H9 (cell line): ENCODE measurements at regions not wholly inside any gene's neighbourhood (a gene's known extent, or its start where the extent isn't known, plus 50 kb on each side); places are given as distances from the start of the nearest gene placed in this dataset.

Experiments
- DNase-seq: peaks from one replicate; pipeline ENCODE4 v3.0.0-alpha.2; 2017
- H2AFZ ChIP-seq: one replicate; pipeline ENCODE4 v1.6.1; 2013; ENCODE audit warnings: mild to moderate bottlenecking, low read length, control low read depth, moderate library complexity
- H2AK5ac ChIP-seq: 2 replicates; pipeline ENCODE4 v1.6.1; 2013; ENCODE audit warnings: low read length, control low read depth, mixed read lengths; ENCODE audit not compliant: insufficient read length
- H2BK120ac ChIP-seq: one replicate; pipeline ENCODE4 v1.6.1; 2013; ENCODE audit warnings: low read depth, mild to moderate bottlenecking, low read length, control low read depth, inconsistent platforms; ENCODE audit not compliant: poor library complexity, severe bottlenecking
- H2BK12ac ChIP-seq: 2 replicates; pipeline ENCODE4 v1.6.1; 2013; ENCODE audit warnings: low read length, control low read depth, mixed read lengths, low read depth; ENCODE audit not compliant: insufficient read length
- H2BK15ac ChIP-seq: 2 replicates; pipeline ENCODE4 v1.6.1; 2013; ENCODE audit warnings: low read depth, low read length, control low read depth
- H2BK20ac ChIP-seq: one replicate; pipeline ENCODE4 v1.6.1; 2013; ENCODE audit warnings: low read depth, mild to moderate bottlenecking, low read length, control low read depth, inconsistent platforms; ENCODE audit not compliant: poor library complexity, severe bottlenecking
- H2BK5ac ChIP-seq: 2 replicates; pipeline ENCODE4 v1.6.1; 2013; ENCODE audit warnings: low read length, control low read depth, mixed read lengths; ENCODE audit not compliant: insufficient read length
- H3K14ac ChIP-seq: 2 replicates; pipeline ENCODE4 v1.6.1; 2013; ENCODE audit warnings: low read length, control low read depth; ENCODE audit not compliant: insufficient read depth
- H3K18ac ChIP-seq: 2 replicates; pipeline ENCODE4 v1.6.1; 2013; ENCODE audit warnings: low read depth, mild to moderate bottlenecking, mixed read lengths, low read length, control low read depth; ENCODE audit not compliant: insufficient read length
- H3K23ac ChIP-seq: 2 replicates; pipeline ENCODE4 v1.6.1; 2013; ENCODE audit warnings: low read length, control low read depth, mixed read lengths, low read depth; ENCODE audit not compliant: insufficient read length
- H3K23me2 ChIP-seq: 2 replicates; pipeline ENCODE4 v1.6.1; 2013; ENCODE audit warnings: low read depth, mild to moderate bottlenecking, mixed read lengths, low read length, control low read depth; ENCODE audit not compliant: insufficient read length, poor library complexity, severe bottlenecking
- H3K27ac ChIP-seq: 2 replicates; pipeline ENCODE4 v1.5.1; 2013; ENCODE audit warnings: low read length, control low read depth, mixed read lengths, low read depth; ENCODE audit not compliant: insufficient read length
- H3K27me3 ChIP-seq: 2 replicates; pipeline ENCODE4 v1.6.1; 2013; ENCODE audit warnings: low read length, control low read depth, inconsistent platforms; ENCODE audit not compliant: insufficient read depth
- H3K4ac ChIP-seq: 2 replicates; pipeline ENCODE4 v1.6.1; 2013; ENCODE audit warnings: low read depth, mild to moderate bottlenecking, control low read depth, inconsistent platforms, low read length, moderate library complexity
- H3K4me1 ChIP-seq: 2 replicates; pipeline ENCODE4 v1.6.1; 2013; ENCODE audit warnings: low read length, control low read depth, inconsistent platforms; ENCODE audit not compliant: insufficient read depth
- H3K4me2 ChIP-seq: 2 replicates; pipeline ENCODE4 v1.6.1; 2013; ENCODE audit warnings: low read length, control low read depth, mixed read lengths; ENCODE audit not compliant: insufficient read length, insufficient read depth
- H3K56ac ChIP-seq: 2 replicates; pipeline ENCODE4 v1.6.1; 2013; ENCODE audit warnings: low read depth, mild to moderate bottlenecking, mixed read lengths, low read length, control low read depth; ENCODE audit not compliant: insufficient read length
- H3K79me1 ChIP-seq: 2 replicates; pipeline ENCODE4 v1.6.1; 2013; ENCODE audit warnings: low read depth, mild to moderate bottlenecking, moderate library complexity, low read length, control low read depth, inconsistent platforms; ENCODE audit not compliant: insufficient read depth, poor library complexity, severe bottlenecking
- H3K79me2 ChIP-seq: 2 replicates; pipeline ENCODE4 v1.6.1; 2013; ENCODE audit warnings: low read length, control low read depth, inconsistent platforms; ENCODE audit not compliant: insufficient read depth
- H3K9ac ChIP-seq: 2 replicates; pipeline ENCODE4 v1.6.1; 2013; ENCODE audit warnings: low read length, control low read depth, mixed read lengths; ENCODE audit not compliant: insufficient read length; ENCODE audit errors: extremely low read depth
- H3K9me3 ChIP-seq: one replicate; pipeline ENCODE4 v1.6.1; 2013; ENCODE audit warnings: low read depth, low read length, inconsistent platforms; ENCODE audit not compliant: control insufficient read depth
- H3T11ph ChIP-seq: one replicate; pipeline ENCODE4 v1.6.1; 2013; ENCODE audit warnings: mild to moderate bottlenecking, low read length, control low read depth, inconsistent platforms
- H4K20me1 ChIP-seq: one replicate; pipeline ENCODE4 v1.6.1; 2013; ENCODE audit not compliant: control insufficient read depth, insufficient read length, insufficient read depth
- H4K5ac ChIP-seq: 2 replicates; pipeline ENCODE4 v1.6.1; 2013; ENCODE audit warnings: low read depth, mild to moderate bottlenecking, mixed read lengths, low read length, control low read depth; ENCODE audit not compliant: insufficient read length
- H4K8ac ChIP-seq: replicated peaks from 2 replicates; pipeline ENCODE4 v1.6.1; 2013; ENCODE audit warnings: low read length, control low read depth, mixed read lengths, low read depth; ENCODE audit not compliant: insufficient read length
- H4K91ac ChIP-seq: 2 replicates; pipeline ENCODE4 v1.6.1; 2013; ENCODE audit warnings: low read depth, mild to moderate bottlenecking, moderate library complexity, mixed read lengths, low read length, control low read depth; ENCODE audit not compliant: insufficient read length
- H3K27ac Mint-ChIP-seq, 3 experiments: 2 replicates in 2 of 3; 3 replicates in 1 of 3; pipeline ENCODE4 v1.8.0; 2020 to 2021; ENCODE audit warnings: mixed read lengths in 3 of 3, mild to moderate bottlenecking in 1 of 3, moderate library complexity in 1 of 3
- H3K27me3 Mint-ChIP-seq: 2 replicates; pipeline ENCODE4 v1.8.0; 2021; ENCODE audit warnings: low read depth, mild to moderate bottlenecking, moderate library complexity, mixed read lengths
- H3K36me3 Mint-ChIP-seq, 3 experiments: 2 replicates in 2 of 3; 3 replicates in 1 of 3; pipeline ENCODE4 v1.8.0; 2020 to 2021; ENCODE audit warnings: low read depth in 3 of 3, mixed read lengths in 3 of 3; ENCODE audit not compliant: insufficient read depth in 1 of 3
- H3K4me1 Mint-ChIP-seq, 2 experiments: 2 replicates each; pipeline ENCODE4 v1.8.0; 2020; ENCODE audit warnings: mixed read lengths in 2 of 2
- H3K4me3 Mint-ChIP-seq, 2 experiments: 2 replicates in 1 of 2; 3 replicates in 1 of 2; pipeline ENCODE4 v1.8.0; 2020 to 2021; ENCODE audit warnings: mild to moderate bottlenecking in 2 of 2, mixed read lengths in 2 of 2, moderate library complexity in 1 of 2
- H3K9me3 Mint-ChIP-seq, 2 experiments: 2 replicates in 1 of 2; 3 replicates in 1 of 2; pipeline ENCODE4 v1.8.0; 2020; ENCODE audit warnings: mild to moderate bottlenecking in 2 of 2, mixed read lengths in 2 of 2, moderate library complexity in 1 of 2
- WGBS: extraction: QIAGEN DNeasy Blood & Tissue Kit; methylation state at CpG from one replicate; pipeline ENCODE4 v1.1.7; 2013; ENCODE audit warnings: missing lambda C conversion rate, low lambda C conversion rate, mixed read lengths; ENCODE audit not compliant: insufficient read length; ENCODE audit errors: extremely low coverage; 5-methylcytosine and 5-hydroxymethylcytosine counted together
- TF ChIP-seq, protein P1 (sequence below): fragments of 200-600 bp; sonication (generic); conservative IDR thresholded peaks from 3 replicates; pipeline ENCODE4 v1.8.0; 2021; ENCODE audit warnings: antibody characterized with exemption, mild to moderate bottlenecking

DNA sequence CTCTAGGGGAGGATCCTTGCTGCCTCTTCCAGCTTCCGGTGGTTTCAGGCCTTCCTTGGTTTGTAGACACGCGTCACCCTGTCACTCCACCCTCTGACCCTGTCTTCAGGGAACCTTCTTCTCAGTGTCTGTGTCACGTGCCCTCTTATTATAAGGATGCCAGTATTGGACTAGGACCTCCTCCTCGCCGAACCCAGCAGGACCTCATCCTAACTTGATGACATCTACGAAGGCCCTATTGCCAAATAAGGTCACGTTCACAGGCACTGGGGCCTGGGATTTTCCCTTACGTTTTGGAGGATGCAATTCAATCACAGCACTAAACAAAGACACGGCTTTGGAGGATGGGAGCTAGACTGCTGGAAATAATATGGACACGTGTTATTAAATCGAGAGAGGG is 408.7 kb downstream of the BRD1 start:
- Mint-ChIP-seq H3K4me1 (peaks cover 15 to 17% of the 10 kb centered on the region in 2 experiments), H3K27ac (no peak overlapping the region; a peak in 1 of 7 replicates), H3K27me3 (peaks cover 6% of the 10 kb centered on the region), H3K4me3 (no peak overlapping the region), H3K36me3 (no peaks in the 10 kb centered on the region), H3K9me3 (no peaks in the 10 kb centered on the region)
- H3K79me1 ChIP-seq: no peaks in the 10 kb centered on the region
- no peak overlapping the region for H3K27ac ChIP-seq
- no peak overlapping the region for H4K91ac ChIP-seq
- no peak overlapping the region for H4K8ac ChIP-seq
- H3K4ac ChIP-seq: no peak overlapping the region
- H2BK5ac ChIP-seq: no peak overlapping the region
- no peak overlapping the region for H2BK120ac ChIP-seq
- H3K14ac ChIP-seq: no peak overlapping the region
- no peak overlapping the region for H3K4me2 ChIP-seq
- H2AK5ac ChIP-seq: no peak overlapping the region
- no peaks in the 10 kb centered on the region for H3K79me2 ChIP-seq
- no peak overlapping the region for H3T11ph ChIP-seq
- DNase-seq: no peak
- no CpG with 5 or more reads among the region's 12 CpGs for WGBS
- no peaks in the 10 kb centered on the region for H3K9me3 ChIP-seq
- H4K20me1 ChIP-seq: peaks cover 4% of the 10 kb centered on the region
- no peak overlapping the region for H2BK20ac ChIP-seq
- TF ChIP-seq, protein P1, sequence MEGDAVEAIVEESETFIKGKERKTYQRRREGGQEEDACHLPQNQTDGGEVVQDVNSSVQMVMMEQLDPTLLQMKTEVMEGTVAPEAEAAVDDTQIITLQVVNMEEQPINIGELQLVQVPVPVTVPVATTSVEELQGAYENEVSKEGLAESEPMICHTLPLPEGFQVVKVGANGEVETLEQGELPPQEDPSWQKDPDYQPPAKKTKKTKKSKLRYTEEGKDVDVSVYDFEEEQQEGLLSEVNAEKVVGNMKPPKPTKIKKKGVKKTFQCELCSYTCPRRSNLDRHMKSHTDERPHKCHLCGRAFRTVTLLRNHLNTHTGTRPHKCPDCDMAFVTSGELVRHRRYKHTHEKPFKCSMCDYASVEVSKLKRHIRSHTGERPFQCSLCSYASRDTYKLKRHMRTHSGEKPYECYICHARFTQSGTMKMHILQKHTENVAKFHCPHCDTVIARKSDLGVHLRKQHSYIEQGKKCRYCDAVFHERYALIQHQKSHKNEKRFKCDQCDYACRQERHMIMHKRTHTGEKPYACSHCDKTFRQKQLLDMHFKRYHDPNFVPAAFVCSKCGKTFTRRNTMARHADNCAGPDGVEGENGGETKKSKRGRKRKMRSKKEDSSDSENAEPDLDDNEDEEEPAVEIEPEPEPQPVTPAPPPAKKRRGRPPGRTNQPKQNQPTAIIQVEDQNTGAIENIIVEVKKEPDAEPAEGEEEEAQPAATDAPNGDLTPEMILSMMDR: no peak
- no peak overlapping the region for H2BK12ac ChIP-seq
- H4K5ac ChIP-seq: no peak overlapping the region
- no peak overlapping the region for H3K23ac ChIP-seq
- no peak overlapping the region for H2BK15ac ChIP-seq
- H3K18ac ChIP-seq: no peak overlapping the region
- H3K4me1 ChIP-seq: no peaks in the 10 kb centered on the region; the same call in 1 of the 2 replicates
- no peaks in the 10 kb centered on the region for H3K27me3 ChIP-seq
- no peak overlapping the region for H3K9ac ChIP-seq
- peaks cover 3% of the 10 kb centered on the region for H3K23me2 ChIP-seq
- no peak overlapping the region for H2AFZ ChIP-seq
- H3K56ac ChIP-seq: no peak overlapping the region
